BE2C (cell line): ENCODE measurements at regions not wholly inside any gene's neighbourhood (a gene's known extent, or its start where the extent isn't known, plus 50 kb on each side); places are given as distances from the start of the nearest gene placed in this dataset.

Experiments
- DNase-seq: peaks from one replicate; pipeline ENCODE4 v3.0.0-alpha.2; 2020
- H3K27me3 ChIP-seq: fragments of 250-450 bp; sonication (Bioruptor Pico); 2 replicates; pipeline ENCODE4 v1.5.1; 2020; ENCODE audit warnings: mild to moderate bottlenecking
- H3K36me3 ChIP-seq: fragments of 250-450 bp; sonication (Bioruptor Pico); 2 replicates; pipeline ENCODE4 v1.5.1; 2020; ENCODE audit warnings: mild to moderate bottlenecking
- H3K4me1 ChIP-seq: fragments of 250-450 bp; sonication (Bioruptor Pico); 2 replicates; pipeline ENCODE4 v1.5.1; 2020
- H3K4me3 ChIP-seq: 2 replicates; pipeline ENCODE4 v1.5.1; 2011; ENCODE audit warnings: low read depth, low read length
- H3K9me3 ChIP-seq: fragments of 250-450 bp; sonication (Bioruptor Pico); 2 replicates; pipeline ENCODE4 v1.5.1; 2020
- CTCF ChIP-seq: IDR thresholded peaks from 2 replicates; pipeline ENCODE4 v1.5.1; 2012; ENCODE audit warnings: mild to moderate bottlenecking, low read depth, low read length

GRCh38 chr12:34396861-34397590 is 374.7 kb downstream of the ALG10 start:
- Histone ChIP-seq H3K4me3 (no peak overlapping the region), H3K27me3 (no peaks in the 10 kb centered on the region), H3K9me3 (no peaks in the 10 kb centered on the region; the same call in 1 of the 2 replicates), H3K4me1 (no peaks in the 10 kb centered on the region), H3K36me3 (no peaks in the 10 kb centered on the region)
- no peak for TF ChIP-seq CTCF
- peak; percentile 3 for DNase-seq

GRCh38 chr12:34397591-34398365 is 375.5 kb downstream of the ALG10 start:
- no peak for TF ChIP-seq CTCF
- Histone ChIP-seq H3K36me3 (no peaks in the 10 kb centered on the region), H3K4me3 (no peak overlapping the region), H3K9me3 (no peaks in the 10 kb centered on the region; the same call in 1 of the 2 replicates), H3K4me1 (no peaks in the 10 kb centered on the region), H3K27me3 (no peaks in the 10 kb centered on the region)
- peak; percentile 2 for DNase-seq

- TF ChIP-seq CTCF = no peak
- H3K27me3 ChIP-seq = no peaks in the 10 kb centered on the region
- peak; percentile 4 for DNase-seq
- no peak overlapping the region for H3K4me3 ChIP-seq
- H3K9me3 ChIP-seq = no peaks in the 10 kb centered on the region; the same call in 1 of the 2 replicates
- no peaks in the 10 kb centered on the region for H3K4me1 ChIP-seq
- no peaks in the 10 kb centered on the region for H3K36me3 ChIP-seq
Measured at GRCh38 chr12:34398366-34398705, 376.0 kb downstream of the ALG10 start.

GRCh38 chr12:34398706-34399630 is 376.7 kb downstream of the ALG10 start:
- no peaks in the 10 kb centered on the region; the same call in 1 of the 2 replicates for H3K9me3 ChIP-seq
- no peak overlapping the region for H3K4me3 ChIP-seq
- H3K4me1 ChIP-seq = no peaks in the 10 kb centered on the region
- H3K36me3 ChIP-seq = no peaks in the 10 kb centered on the region
- no peaks in the 10 kb centered on the region for H3K27me3 ChIP-seq
- TF ChIP-seq CTCF = no peak
- DNase-seq = peak; percentile 2

GRCh38 chr12:34399631-34400410 is 377.5 kb downstream of the ALG10 start:
- Histone ChIP-seq H3K36me3 (no peaks in the 10 kb centered on the region), H3K27me3 (no peaks in the 10 kb centered on the region), H3K4me1 (no peaks in the 10 kb centered on the region), H3K4me3 (no peak overlapping the region), H3K9me3 (no peaks in the 10 kb centered on the region; the same call in 1 of the 2 replicates)
- no peak for TF ChIP-seq CTCF
- DNase-seq = peak; percentile 3
